Endometrial microvascular endothelial cells (primary cell): ENCODE measurements at regions not wholly inside any gene's neighbourhood (a gene's known extent, or its start where the extent isn't known, plus 50 kb on each side); places are given as distances from the start of the nearest gene placed in this dataset.
"Not testable (repeated sequence)": the region's sequence is repeated elsewhere in the genome, so short reads cannot be mapped to it uniquely, and the experiment has no call there.

ENCODE experiments used
- in situ Hi-C: cut with HindIII; loops from 2 replicates; pipeline ENCODE4 v1.10.0; 2017; ENCODE audit warnings: low sequenced_read_pairs, low pct_unique_long_range_greater_than_20kb; ENCODE audit errors: inconsistent ontology term

DNA sequence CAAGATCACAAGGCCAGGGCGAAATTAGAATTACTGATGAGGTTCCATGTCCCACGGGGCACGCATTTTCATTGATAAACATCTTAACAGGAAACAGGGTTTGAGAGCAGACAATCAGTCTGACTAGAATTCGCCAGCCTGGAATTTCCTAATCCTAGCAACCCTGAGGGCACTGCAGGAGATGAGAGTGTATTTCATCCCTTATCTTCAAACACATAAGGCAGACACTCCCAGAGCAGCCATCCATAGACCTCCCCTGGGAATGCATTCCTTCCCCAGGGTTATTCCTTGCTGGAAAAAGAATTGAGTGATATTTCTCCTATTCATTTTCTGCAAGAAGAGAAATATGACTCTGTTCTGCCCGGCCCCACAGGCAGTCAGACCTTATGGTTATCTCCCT, 821.7 kb downstream of the MAT2B start:
- in situ Hi-C loops = not testable (repeated sequence)

- in situ Hi-C loops = no loop called here
Measured at GRCh38 chr5:164332349-164333196, 827.2 kb downstream of the MAT2B start.

DNA sequence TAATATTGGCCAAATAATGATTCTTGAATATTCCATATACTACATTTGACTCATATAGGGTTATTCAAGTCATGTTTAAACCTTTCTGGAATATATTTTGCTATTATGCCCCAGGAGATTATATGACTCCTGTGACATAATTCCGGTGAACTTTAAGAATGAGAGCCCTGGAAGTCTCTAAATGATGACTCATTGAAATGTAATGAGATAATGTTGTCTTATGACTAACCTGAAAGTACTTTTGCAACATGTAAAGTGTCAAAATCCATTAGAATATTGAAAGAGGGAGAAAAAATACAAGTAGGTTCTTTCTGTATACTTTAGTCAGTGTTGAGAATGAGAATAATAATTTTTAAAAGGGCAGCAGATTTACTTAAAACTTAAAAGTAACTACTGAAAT, 830.4 kb downstream of the MAT2B start:
- in situ Hi-C loops = no loop called here

- in situ Hi-C loops = no loop called here
Measured at GRCh38 chr5:164336276-164336675, 830.9 kb downstream of the MAT2B start.

DNA sequence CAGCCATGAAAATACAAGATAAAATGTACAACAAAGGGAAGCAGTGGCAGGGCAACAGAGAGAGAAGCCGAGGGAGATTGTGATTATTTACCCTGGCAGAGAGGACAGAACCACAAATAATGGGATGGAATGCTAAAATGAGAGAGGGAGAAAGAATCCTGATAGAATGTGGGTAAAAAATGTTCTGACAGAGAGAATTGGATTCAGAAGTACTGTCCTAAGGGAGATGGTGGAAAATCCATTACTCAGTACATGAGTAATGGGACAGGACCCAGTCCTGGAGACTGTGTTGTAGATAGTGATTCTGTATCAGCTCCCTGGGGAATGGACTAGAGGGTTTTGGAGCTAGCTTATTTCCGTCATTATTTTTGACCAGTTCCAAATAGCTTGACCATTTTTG, 831.5 kb downstream of the MAT2B start:
- in situ Hi-C loops = no loop called here

GRCh38 chr5:164341056-164341619, 835.7 kb downstream of the MAT2B start:
- in situ Hi-C loops = no loop called here

- in situ Hi-C loops = no loop called here
Measured at GRCh38 chr5:164345173-164345849, 839.9 kb downstream of the MAT2B start.

DNA sequence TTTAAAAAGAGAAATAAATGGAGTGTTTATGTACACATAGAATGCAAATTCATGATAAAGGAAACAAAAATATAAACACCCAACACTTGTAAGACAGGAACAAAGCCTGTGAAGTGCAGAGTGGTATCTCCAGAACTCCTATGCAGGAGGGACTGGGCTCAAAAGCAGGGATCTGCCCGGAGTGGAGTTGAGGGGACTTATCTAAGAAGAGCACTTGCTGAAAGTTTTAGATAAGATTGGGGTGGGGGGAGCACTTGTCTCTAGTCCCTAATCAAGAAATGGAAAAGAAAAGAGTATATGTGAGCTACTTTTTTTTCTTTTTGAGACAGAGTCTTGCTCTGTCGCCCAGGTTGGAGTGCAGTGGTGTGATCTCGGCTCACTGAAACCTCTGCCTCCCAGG, 840.4 kb downstream of the MAT2B start:
- in situ Hi-C loops = no loop called here

GRCh38 chr5:164346785-164347630, 841.6 kb downstream of the MAT2B start:
- in situ Hi-C loops = no loop called here

DNA sequence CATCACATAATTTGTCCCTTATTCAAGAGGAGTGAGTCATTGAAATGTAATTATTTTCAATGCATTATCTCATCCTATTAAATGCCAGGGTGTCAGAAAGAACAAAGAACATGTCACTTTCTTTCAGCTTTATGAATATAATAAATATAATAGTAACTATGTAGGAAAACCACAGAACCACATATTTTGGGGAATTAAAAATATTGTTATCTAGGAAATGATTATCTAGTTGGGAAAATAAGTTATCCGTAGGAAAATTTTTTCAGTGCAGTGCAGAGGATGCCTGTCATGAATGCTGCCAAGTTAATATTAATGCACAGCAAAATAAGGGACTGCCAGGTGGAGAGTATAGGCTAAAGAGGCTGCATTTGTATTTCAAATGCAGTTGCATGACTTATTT, 844.8 kb downstream of the MAT2B start:
- in situ Hi-C loops = no loop called here

DNA sequence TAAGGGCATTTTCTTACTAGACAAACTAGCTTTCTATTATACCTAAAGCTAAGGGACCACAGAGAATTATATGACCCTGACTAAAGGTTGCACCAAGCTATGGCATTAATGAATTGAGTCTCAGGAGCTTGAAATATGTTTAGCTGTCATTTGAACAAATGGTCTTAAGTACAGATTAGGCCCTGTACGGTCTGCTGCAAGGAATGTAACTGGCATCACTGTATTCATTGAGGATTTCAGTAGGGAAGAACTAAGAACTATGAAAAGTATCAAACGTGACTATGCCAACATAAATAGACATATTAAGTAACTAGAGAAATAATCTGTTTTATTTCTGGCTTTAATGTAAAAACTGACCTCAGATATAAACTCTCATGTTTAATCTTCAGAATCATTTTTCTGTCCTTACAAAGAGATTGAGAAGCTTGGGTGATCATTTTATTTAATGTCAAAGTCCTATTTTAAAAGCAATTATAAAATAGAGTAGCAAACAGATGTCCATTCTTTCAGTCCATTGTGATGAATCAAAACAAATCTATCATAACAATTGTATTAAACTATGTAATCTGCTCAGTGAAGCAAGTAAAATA, 845.9 kb downstream of the MAT2B start:
- in situ Hi-C loops = no loop called here

DNA sequence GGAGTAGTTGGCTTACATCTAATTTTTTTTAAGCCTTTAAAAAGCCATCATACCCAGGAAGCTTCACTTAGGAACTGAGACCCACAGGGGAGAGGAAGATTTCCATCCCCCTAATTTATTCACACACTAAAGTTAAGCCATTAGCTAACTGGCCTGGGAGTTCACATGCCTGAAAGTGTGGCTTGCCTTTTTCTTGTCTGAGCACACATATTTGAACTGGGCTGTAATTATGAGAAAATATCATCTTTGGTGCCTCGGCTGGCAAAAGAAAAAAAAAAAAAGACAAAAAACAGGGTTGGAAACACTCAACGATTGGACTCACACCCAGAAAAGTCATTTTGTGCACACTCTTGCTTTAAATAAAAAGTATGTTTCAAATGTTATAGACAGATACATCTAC, 847.3 kb downstream of the MAT2B start:
- in situ Hi-C loops = no loop called here

GRCh38 chr5:164353155-164353554, 847.7 kb downstream of the MAT2B start:
- in situ Hi-C loops = no loop called here

GRCh38 chr5:164354139-164354751, 848.8 kb downstream of the MAT2B start:
- in situ Hi-C loops = no loop called here

GRCh38 chr5:164355267-164355830, 849.9 kb downstream of the MAT2B start:
- in situ Hi-C loops = no loop called here

DNA sequence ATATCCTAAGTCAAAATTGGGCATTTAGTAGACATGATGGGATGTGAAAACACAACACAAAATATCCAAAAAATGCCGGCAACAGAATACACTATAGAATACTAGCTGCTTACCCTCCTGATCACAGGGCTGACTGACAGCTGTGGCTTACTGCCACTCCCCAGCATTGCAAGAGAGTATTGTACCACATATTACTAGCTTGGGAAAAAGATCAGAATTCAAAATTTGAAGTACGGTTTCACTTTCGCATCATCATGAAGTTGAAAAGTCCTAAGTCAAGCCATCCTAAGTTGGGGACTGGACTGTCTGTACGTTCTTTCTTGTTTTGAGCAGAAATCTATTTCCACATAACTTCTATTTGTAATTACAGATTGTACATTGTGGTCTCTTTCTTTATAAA, 851.4 kb downstream of the MAT2B start:
- in situ Hi-C loops = no loop called here

- in situ Hi-C loops = no loop called here
Measured at GRCh38 chr5:164357395-164358033, 852.1 kb downstream of the MAT2B start.
